Right lobe of liver (tissue), 6 donors: ENCODE measurements at regions not wholly inside any gene's neighbourhood (a gene's known extent, or its start where the extent isn't known, plus 50 kb on each side); places are given as distances from the start of the nearest gene placed in this dataset.

Experiments
- ATAC-seq, 4 donors: fragments of 200-7000 bp; cut with Tn5 transposase; one replicate each; pipeline ENCODE4 v1.9.1; 2020; ENCODE audit warnings: mild to moderate bottlenecking in 4 of 4, moderate library complexity in 4 of 4
- DNase-seq, 3 donors: peaks; one replicate each; pipeline ENCODE4 v3.0.0-alpha.2; 2020
- H3K27ac ChIP-seq, 3 donors: fragments of 200-600 bp; one replicate each; pipeline ENCODE4 v1.8.0; 2022
- H3K27me3 ChIP-seq, 2 donors: fragments of 200-600 bp; one replicate each; pipeline ENCODE4 v1.8.0; 2022
- H3K36me3 ChIP-seq, 4 donors: fragments of 200-600 bp; sonication (generic) in 1 of 4; one replicate each; pipeline versions ENCODE4 v1.5.1 to v1.8.0; 2017 to 2022; ENCODE audit warnings: control low read depth in 1 of 4
- H3K4me1 ChIP-seq, 4 donors: fragments of 200-600 bp; sonication (generic) in 1 of 4; one replicate each; pipeline versions ENCODE4 v1.5.1 to v1.8.0; 2017 to 2022; ENCODE audit warnings: control low read depth in 1 of 4
- H3K4me3 ChIP-seq, 3 donors: fragments of 200-600 bp; one replicate each; pipeline ENCODE4 v1.8.0; 2022
- H3K9me3 ChIP-seq, 4 donors: fragments of 200-600 bp; sonication (generic) in 1 of 4; one replicate each; pipeline versions ENCODE4 v1.5.1 to v1.8.0; 2017 to 2022; ENCODE audit warnings: control low read depth in 1 of 4
- CTCF ChIP-seq, 4 donors: fragments of 200-600 bp in 3 of 4; fragments of 450-650 bp in 1 of 4; IDR thresholded peaks; one replicate each; pipeline versions ENCODE4 v1.5.1 to v1.8.0; 2016 to 2022; ENCODE audit warnings: antibody characterized with exemption in 4 of 4, mild to moderate bottlenecking in 2 of 4
- POLR2A ChIP-seq: fragments of 450-650 bp; IDR thresholded peaks from one replicate; pipeline ENCODE4 v1.6.1; 2017; ENCODE audit warnings: antibody characterized with exemption, mild to moderate bottlenecking
- WGBS: methylation state at CpG from one replicate; pipeline ENCODE4 v1.1.6; 2018; ENCODE audit warnings: low coverage, low lambda C conversion rate; ENCODE audit not compliant: insufficient coverage; ENCODE audit errors: missing lambda C conversion rate; 5-methylcytosine and 5-hydroxymethylcytosine counted together
- intact Hi-C, 2 donors: fragments of 100-400 bp; cut with DNase I; formaldehyde crosslinking; loops; one replicate each; pipeline versions ENCODE4 v1.11.2 to v1.14.1; 2022
- donor health status: DM: no; HTN: yes; CAD: no.
- donor health status: DM: no; HTN: no; CAD: no.
- donor health status: DM: no; HTN: no; CAD: no.
- donor health status: DM: no; HTN: yes; CAD: no.
- donor health status: DM: no; HTN: yes; CAD: no.

GRCh38 chr9:12880406-12881015, 105.7 kb downstream of the LURAP1L start:
- intact Hi-C loops: no loop called here
- H3K27ac ChIP-seq: no peak overlapping the region
- no peaks in the 10 kb centered on the region for H3K9me3 ChIP-seq
- 58% methylated on average over 3 of the region's 3 CpGs for WGBS
- H3K27me3 ChIP-seq: no peaks in the 10 kb centered on the region
- no peak for DNase-seq
- no peak overlapping the region for H3K4me3 ChIP-seq
- no peak for ATAC-seq
- TF ChIP-seq CTCF (IDR thresholded peaks at IDR 0.05) (no peak), POLR2A (no peak)
- no peaks in the 10 kb centered on the region for H3K36me3 ChIP-seq
- no peaks in the 10 kb centered on the region for H3K4me1 ChIP-seq

GRCh38 chr9:12882430-12882829, 107.6 kb downstream of the LURAP1L start:
- TF ChIP-seq POLR2A: no peak
- no peak for TF ChIP-seq CTCF (IDR thresholded peaks at IDR 0.05)
- DNase-seq (no peak), ATAC-seq (no peak)
- Histone ChIP-seq H3K27ac (no peak overlapping the region), H3K36me3 (no peaks in the 10 kb centered on the region), H3K4me1 (no peaks in the 10 kb centered on the region), H3K27me3 (no peaks in the 10 kb centered on the region), H3K4me3 (no peak overlapping the region), H3K9me3 (no peaks in the 10 kb centered on the region)
- WGBS: 56% methylated on average over 2 of the region's 2 CpGs
- intact Hi-C loops: no loop called here

- intact Hi-C loops: no loop called here
- peak; percentile 46 to 74 (median 68) for ATAC-seq
- Histone ChIP-seq H3K27ac (no peak overlapping the region), H3K36me3 (no peaks in the 10 kb centered on the region), H3K27me3 (no peaks in the 10 kb centered on the region), H3K4me1 (peaks cover 0 to 8% (median 0%) of the 10 kb centered on the region in 4 donors), H3K9me3 (no peaks in the 10 kb centered on the region), H3K4me3 (no peak overlapping the region)
- TF ChIP-seq CTCF (IDR thresholded peaks at IDR 0.05): peak; percentile 49 to 69 (median 55)
- TF ChIP-seq POLR2A: no peak
- 39% methylated on average over 4 of the region's 4 CpGs for WGBS
- DNase-seq: no peak
These were observed 110.0 kb downstream of the LURAP1L start for GRCh38 chr9:12884736-12885395.

- H3K4me3 ChIP-seq: no peak overlapping the region
- WGBS: 60% methylated on average over 2 of the region's 2 CpGs
- H3K9me3 ChIP-seq: no peaks in the 10 kb centered on the region
- TF ChIP-seq POLR2A: no peak
- TF ChIP-seq CTCF (IDR thresholded peaks at IDR 0.05): no peak
- peaks cover 0 to 8% (median 0%) of the 10 kb centered on the region in 4 donors for H3K4me1 ChIP-seq
- ATAC-seq (peak; percentile 80 to 99 (median 90)), DNase-seq (peak; percentile 30 to 75 (median 70))
- intact Hi-C loops: no loop called here
- H3K36me3 ChIP-seq: no peaks in the 10 kb centered on the region
- peak overlapping the region in 1 of 3 donors; percentile 36 for H3K27ac ChIP-seq
- no peaks in the 10 kb centered on the region for H3K27me3 ChIP-seq
These were observed 114.7 kb downstream of the LURAP1L start for GRCh38 chr9:12889402-12890106.
